Stomach smooth muscle (tissue), 2 donors: ENCODE measurements at regions not wholly inside any gene's neighbourhood (a gene's known extent, or its start where the extent isn't known, plus 50 kb on each side); places are given as distances from the start of the nearest gene placed in this dataset.
"Not testable (repeated sequence)": the region's sequence is repeated elsewhere in the genome, so short reads cannot be mapped to it uniquely, and the experiment has no call there.

ENCODE experiments used
- H3K27ac ChIP-seq: one replicate; pipeline ENCODE4 v1.7.0; 2013; ENCODE audit warnings: mild to moderate bottlenecking, low read length, inconsistent platforms
- H3K27me3 ChIP-seq, 2 donors: one replicate each; pipeline ENCODE4 v1.7.0; 2013; ENCODE audit warnings: low read length in 2 of 2; ENCODE audit not compliant: insufficient read depth in 2 of 2, control insufficient read depth in 1 of 2
- H3K36me3 ChIP-seq, 2 donors: one replicate each; pipeline ENCODE4 v1.7.0; 2013; ENCODE audit warnings: low read length in 2 of 2; ENCODE audit not compliant: control insufficient read depth in 2 of 2, insufficient read depth in 2 of 2
- H3K4me1 ChIP-seq: one replicate; pipeline ENCODE4 v1.7.0; 2013; ENCODE audit warnings: low read length; ENCODE audit not compliant: control insufficient read depth, insufficient read depth
- H3K4me3 ChIP-seq, 2 donors: one replicate each; pipeline ENCODE4 v1.7.0; 2013; ENCODE audit warnings: low read length in 2 of 2
- H3K9ac ChIP-seq, 2 donors: one replicate each; pipeline ENCODE4 v1.7.0; 2013; ENCODE audit warnings: low read length in 2 of 2, mild to moderate bottlenecking in 1 of 2
- H3K9me3 ChIP-seq, 2 donors: one replicate each; pipeline ENCODE4 v1.7.0; 2013; ENCODE audit warnings: low read length in 2 of 2; ENCODE audit not compliant: control insufficient read depth in 2 of 2
- donor health status: healthy.
- donor health status: Pancreatic carcinoma.

- no peak overlapping the region for H3K27ac ChIP-seq
- H3K4me1 ChIP-seq = no peaks in the 10 kb centered on the region
- H3K9me3 ChIP-seq = no peaks in the 10 kb centered on the region
- no peak overlapping the region for H3K9ac ChIP-seq
- no peaks in the 10 kb centered on the region for H3K27me3 ChIP-seq
- no peak overlapping the region for H3K4me3 ChIP-seq
- no peaks in the 10 kb centered on the region for H3K36me3 ChIP-seq
These were observed 313.4 kb upstream of the SEMA3C start for GRCh38 chr7:81232084-81232799.

GRCh38 chr7:81231301-81231838, 312.5 kb upstream of the SEMA3C start:
- Histone ChIP-seq H3K36me3 (no peaks in the 10 kb centered on the region), H3K4me3 (no peak overlapping the region), H3K27me3 (no peaks in the 10 kb centered on the region), H3K27ac (no peak overlapping the region), H3K9me3 (no peaks in the 10 kb centered on the region), H3K4me1 (no peaks in the 10 kb centered on the region), H3K9ac (no peak overlapping the region)

GRCh38 chr7:81226234-81226633, 307.4 kb upstream of the SEMA3C start:
- H3K27ac ChIP-seq = no peak overlapping the region
- no peak overlapping the region for H3K9ac ChIP-seq
- H3K4me3 ChIP-seq = no peak overlapping the region
- no peaks in the 10 kb centered on the region for H3K36me3 ChIP-seq
- no peaks in the 10 kb centered on the region for H3K4me1 ChIP-seq
- H3K9me3 ChIP-seq = no peaks in the 10 kb centered on the region
- no peaks in the 10 kb centered on the region for H3K27me3 ChIP-seq

- H3K4me1 ChIP-seq, H3K27me3 ChIP-seq, H3K27ac ChIP-seq, H3K36me3 ChIP-seq, H3K4me3 ChIP-seq, H3K9me3 ChIP-seq, H3K9ac ChIP-seq: not testable (repeated sequence)
These were observed 303.8 kb upstream of the SEMA3C start for GRCh38 chr7:81222692-81223091.

- H3K4me3 ChIP-seq = no peak overlapping the region
- H3K27ac ChIP-seq = no peak overlapping the region
- H3K27me3 ChIP-seq = no peaks in the 10 kb centered on the region
- no peak overlapping the region for H3K9ac ChIP-seq
- no peaks in the 10 kb centered on the region for H3K36me3 ChIP-seq
- no peaks in the 10 kb centered on the region for H3K9me3 ChIP-seq
- no peaks in the 10 kb centered on the region for H3K4me1 ChIP-seq
These were observed 302.8 kb upstream of the SEMA3C start for GRCh38 chr7:81221527-81222217.

GRCh38 chr7:81218480-81219106, 299.7 kb upstream of the SEMA3C start:
- Histone ChIP-seq H3K36me3 (no peaks in the 10 kb centered on the region), H3K9me3 (no peaks in the 10 kb centered on the region), H3K27me3 (no peaks in the 10 kb centered on the region), H3K9ac (no peak overlapping the region), H3K4me3 (no peak overlapping the region), H3K4me1 (no peaks in the 10 kb centered on the region), H3K27ac (no peak overlapping the region)

- Histone ChIP-seq H3K9me3 (no peaks in the 10 kb centered on the region), H3K4me3 (no peak overlapping the region), H3K27me3 (no peaks in the 10 kb centered on the region), H3K9ac (no peak overlapping the region), H3K4me1 (no peaks in the 10 kb centered on the region), H3K36me3 (no peaks in the 10 kb centered on the region), H3K27ac (no peak overlapping the region)
These were observed 294.5 kb upstream of the SEMA3C start for GRCh38 chr7:81213394-81213793.

- H3K36me3 ChIP-seq = no peaks in the 10 kb centered on the region
- no peaks in the 10 kb centered on the region for H3K27me3 ChIP-seq
- H3K4me1 ChIP-seq = no peaks in the 10 kb centered on the region
- H3K4me3 ChIP-seq = no peak overlapping the region
- H3K9me3 ChIP-seq = no peaks in the 10 kb centered on the region
- no peak overlapping the region for H3K27ac ChIP-seq
- H3K9ac ChIP-seq = no peak overlapping the region
These were observed 293.1 kb upstream of the SEMA3C start for GRCh38 chr7:81211934-81212320.

GRCh38 chr7:81211204-81211933, 292.5 kb upstream of the SEMA3C start:
- Histone ChIP-seq H3K27me3 (no peaks in the 10 kb centered on the region), H3K4me1 (no peaks in the 10 kb centered on the region), H3K9ac (no peak overlapping the region), H3K27ac (no peak overlapping the region), H3K36me3 (no peaks in the 10 kb centered on the region), H3K9me3 (no peaks in the 10 kb centered on the region), H3K4me3 (no peak overlapping the region)

- no peaks in the 10 kb centered on the region for H3K27me3 ChIP-seq
- H3K4me1 ChIP-seq = no peaks in the 10 kb centered on the region
- no peak overlapping the region for H3K4me3 ChIP-seq
- no peak overlapping the region for H3K27ac ChIP-seq
- no peaks in the 10 kb centered on the region for H3K9me3 ChIP-seq
- H3K36me3 ChIP-seq = no peaks in the 10 kb centered on the region
- no peak overlapping the region for H3K9ac ChIP-seq
These were observed 291.6 kb upstream of the SEMA3C start for GRCh38 chr7:81210137-81211064.
